ENCODE measurements at regions not wholly inside any gene's neighbourhood (a gene's known extent, or its start where the extent isn't known, plus 50 kb on each side); places are given as distances from the start of the nearest gene placed in this dataset.

DNA sequence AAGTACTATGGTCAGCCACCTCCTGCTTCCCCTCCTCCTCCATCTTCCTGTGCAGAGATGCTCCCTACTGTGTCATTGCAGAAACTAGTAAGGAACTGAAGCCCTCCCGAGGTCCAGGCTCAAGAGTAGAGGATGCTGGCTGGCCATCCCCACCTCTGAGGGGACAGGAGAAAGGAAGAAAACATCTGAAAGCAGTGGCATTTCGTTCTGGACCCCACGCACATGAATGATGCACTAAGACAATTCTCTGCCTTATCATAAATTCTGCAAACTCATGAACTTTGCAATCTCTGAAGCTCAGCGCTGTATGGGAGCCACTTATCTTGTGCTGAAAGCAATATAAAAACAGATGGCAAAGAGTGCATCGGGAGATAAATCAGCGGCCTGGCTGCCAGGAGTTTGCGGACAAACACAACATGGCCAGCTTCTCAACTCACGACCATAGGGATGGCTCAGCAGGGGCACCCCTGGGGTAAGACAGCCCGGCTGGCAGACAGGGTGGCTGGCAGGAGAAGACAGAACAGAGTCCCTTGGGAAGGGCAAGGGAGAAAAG is 306.4 kb downstream of the NXPE2 start:
- Histone ChIP-seq H3K4me1 (ENCODE audit: control insufficient read depth, insufficient read depth, low read length) (no peaks in the 10 kb centered on the region), H3K36me3 (ENCODE audit: control insufficient read depth, insufficient read depth, low read length) (no peaks in the 10 kb centered on the region), H3K27ac (ENCODE audit: low read length) (no peak overlapping the region), H3K27me3 (ENCODE audit: control insufficient read depth, insufficient read depth, low read length) (no peaks in the 10 kb centered on the region), H3K4me3 (ENCODE audit: low read depth in 2 of 2, low read length in 2 of 2) (no peak overlapping the region), H3K9me3 (ENCODE audit: control insufficient read depth, insufficient read depth, low read depth, low read length) (no peaks in the 10 kb centered on the region; the same call in 1 of the 2 replicates)
- POLR2A ChIA-PET: no interaction called here
- no TSS peak for BruUV-seq (replicated peaks)
- in situ Hi-C loops (cut with HindIII; ENCODE audit: low pct_unique_long_range_greater_than_20kb, low sequenced_read_pairs) (no loop called here), intact Hi-C loops (cut with micrococcal nuclease; ENCODE audit: unreplicated experiment) (no loop called here)
- ATAC-seq: no peak
- DNase-seq (ENCODE audit: low read depth, low spot score): no peak
- TF ChIP-seq SIN3A (IDR thresholded peaks at IDR 0.05; ENCODE audit: borderline replicate concordance, insufficient read depth, low read depth, low read length) (no peak), REST (IDR thresholded peaks at IDR 0.05; ENCODE audit: insufficient read depth in 1 of 2, low read depth in 2 of 2, low read length in 1 of 2) (no peak), POLR2AphosphoS5 (IDR thresholded peaks at IDR 0.05; ENCODE audit: low read depth, low read length) (no peak), TCF7L2 (IDR thresholded peaks at IDR 0.05; ENCODE audit: low read depth, low read length) (no peak)
- TF ChIP-seq, protein P1, sequence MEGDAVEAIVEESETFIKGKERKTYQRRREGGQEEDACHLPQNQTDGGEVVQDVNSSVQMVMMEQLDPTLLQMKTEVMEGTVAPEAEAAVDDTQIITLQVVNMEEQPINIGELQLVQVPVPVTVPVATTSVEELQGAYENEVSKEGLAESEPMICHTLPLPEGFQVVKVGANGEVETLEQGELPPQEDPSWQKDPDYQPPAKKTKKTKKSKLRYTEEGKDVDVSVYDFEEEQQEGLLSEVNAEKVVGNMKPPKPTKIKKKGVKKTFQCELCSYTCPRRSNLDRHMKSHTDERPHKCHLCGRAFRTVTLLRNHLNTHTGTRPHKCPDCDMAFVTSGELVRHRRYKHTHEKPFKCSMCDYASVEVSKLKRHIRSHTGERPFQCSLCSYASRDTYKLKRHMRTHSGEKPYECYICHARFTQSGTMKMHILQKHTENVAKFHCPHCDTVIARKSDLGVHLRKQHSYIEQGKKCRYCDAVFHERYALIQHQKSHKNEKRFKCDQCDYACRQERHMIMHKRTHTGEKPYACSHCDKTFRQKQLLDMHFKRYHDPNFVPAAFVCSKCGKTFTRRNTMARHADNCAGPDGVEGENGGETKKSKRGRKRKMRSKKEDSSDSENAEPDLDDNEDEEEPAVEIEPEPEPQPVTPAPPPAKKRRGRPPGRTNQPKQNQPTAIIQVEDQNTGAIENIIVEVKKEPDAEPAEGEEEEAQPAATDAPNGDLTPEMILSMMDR (IDR thresholded peaks at IDR 0.05): no peak
- CTCF ChIA-PET: no interaction called here

- H3K27me3 ChIP-seq (ENCODE audit: control insufficient read depth, insufficient read depth, low read length): no peaks in the 10 kb centered on the region
- no peaks in the 10 kb centered on the region for H3K36me3 ChIP-seq (ENCODE audit: control insufficient read depth, insufficient read depth, low read length)
- H3K4me1 ChIP-seq (ENCODE audit: control insufficient read depth, insufficient read depth, low read length): no peaks in the 10 kb centered on the region
- POLR2A ChIA-PET: no interaction called here
- ATAC-seq (no peak), DNase-seq (ENCODE audit: low read depth, low spot score) (no peak)
- CTCF ChIA-PET: no interaction called here
- intact Hi-C loops (cut with micrococcal nuclease; ENCODE audit: unreplicated experiment): no loop called here
- no TSS peak for BruUV-seq (replicated peaks)
- no peak overlapping the region for H3K4me3 ChIP-seq (ENCODE audit: low read depth in 2 of 2, low read length in 2 of 2)
- in situ Hi-C loops (cut with HindIII; ENCODE audit: low pct_unique_long_range_greater_than_20kb, low sequenced_read_pairs): no loop called here
- no peak overlapping the region for H3K27ac ChIP-seq (ENCODE audit: low read length)
- no peaks in the 10 kb centered on the region; the same call in 1 of the 2 replicates for H3K9me3 ChIP-seq (ENCODE audit: control insufficient read depth, insufficient read depth, low read depth, low read length)
- TF ChIP-seq TCF7L2 (IDR thresholded peaks at IDR 0.05; ENCODE audit: low read depth, low read length) (no peak), REST (IDR thresholded peaks at IDR 0.05; ENCODE audit: insufficient read depth in 1 of 2, low read depth in 2 of 2, low read length in 1 of 2) (no peak), SIN3A (IDR thresholded peaks at IDR 0.05; ENCODE audit: borderline replicate concordance, insufficient read depth, low read depth, low read length) (no peak), POLR2AphosphoS5 (IDR thresholded peaks at IDR 0.05; ENCODE audit: low read depth, low read length) (no peak)
- TF ChIP-seq, protein P1 (IDR thresholded peaks at IDR 0.05): no peak
Observed at GRCh38 chr11:114986365-114986764, 308.0 kb downstream of the NXPE2 start.

Data from Panc1 (cell line).